ENCODE measurements at regions not wholly inside any gene's neighbourhood (a gene's known extent, or its start where the extent isn't known, plus 50 kb on each side); places are given as distances from the start of the nearest gene placed in this dataset.

DNA sequence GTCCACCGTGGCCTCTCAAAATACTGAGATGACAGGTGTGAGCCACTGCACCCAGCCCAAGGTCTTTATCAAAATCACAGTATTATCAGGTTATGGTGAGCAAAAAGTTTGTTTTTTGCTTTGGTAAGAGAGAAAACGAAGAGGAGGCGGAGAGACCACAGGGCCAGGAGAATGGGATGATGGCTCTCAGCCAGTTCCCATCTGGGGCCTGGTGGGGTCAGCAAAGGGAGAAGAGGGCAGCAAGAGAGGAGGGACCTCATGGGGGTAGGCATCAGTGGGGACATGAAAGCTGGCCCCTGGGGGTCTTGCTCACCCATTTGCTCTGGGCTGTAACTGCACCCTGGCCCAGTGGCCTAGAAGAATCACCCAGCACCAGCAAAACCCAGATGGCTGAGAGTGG lies 190.2 kb downstream of the SHANK2 start:
- TF ChIP-seq CTCF (IDR thresholded peaks at IDR 0.05) (peak; percentile 14; the same call in 1 of the 2 replicates), ZFX (IDR thresholded peaks at IDR 0.05; ENCODE audit: borderline replicate concordance) (no peak)

All from 22Rv1 (cell line).